BJ (cell line): ENCODE measurements at regions not wholly inside any gene's neighbourhood (a gene's known extent, or its start where the extent isn't known, plus 50 kb on each side); places are given as distances from the start of the nearest gene placed in this dataset.

ENCODE experiments used
- CTCF ChIA-PET: fragments of 350-600 bp; formaldehyde crosslinking; extraction: SDS; loops from one replicate; lab custom pipeline; 2021; ENCODE audit warnings: antibody characterized with exemption, inconsistent platforms; lab: Yijun Ruan, JAX
- POLR2A ChIA-PET: fragments of 300-600 bp; sonication (Branson Sonifier 250); formaldehyde crosslinking; extraction: SDS; loops from one replicate; lab custom pipeline; 2021; ENCODE audit warnings: antibody characterized with exemption; lab: Charles Lee
- DNase-seq: peaks from one replicate; pipeline ENCODE4 v3.0.0-alpha.2; 2011; ENCODE audit warnings: low read depth
- H3K27me3 ChIP-seq: 2 replicates; pipeline ENCODE4 v1.6.0; 2011; ENCODE audit warnings: low read length; ENCODE audit not compliant: control insufficient read depth, insufficient read depth
- H3K36me3 ChIP-seq: 2 replicates; pipeline ENCODE4 v1.5.1; 2011; ENCODE audit warnings: low read length; ENCODE audit not compliant: control insufficient read depth, insufficient read depth
- H3K4me3 ChIP-seq: 2 replicates; pipeline ENCODE4 v1.5.1; 2011; ENCODE audit warnings: low read depth, mild to moderate bottlenecking, control low read depth, low read length
- CTCF ChIP-seq: IDR thresholded peaks from 2 replicates; pipeline ENCODE4 v1.5.1; 2011; ENCODE audit warnings: low read depth, mild to moderate bottlenecking, control low read depth, inconsistent platforms, low read length, moderate library complexity; ENCODE audit not compliant: insufficient read depth

- H3K27me3 ChIP-seq: no peaks in the 10 kb centered on the region
- H3K4me3 ChIP-seq: no peak overlapping the region
- H3K36me3 ChIP-seq: no peaks in the 10 kb centered on the region
- no peak for TF ChIP-seq CTCF
- CTCF ChIA-PET: no interaction called here
- DNase-seq: no peak
- POLR2A ChIA-PET: no interaction called here
Measured at GRCh38 chr22:35138521-35138920, 72.6 kb downstream of the ISX start.

DNA sequence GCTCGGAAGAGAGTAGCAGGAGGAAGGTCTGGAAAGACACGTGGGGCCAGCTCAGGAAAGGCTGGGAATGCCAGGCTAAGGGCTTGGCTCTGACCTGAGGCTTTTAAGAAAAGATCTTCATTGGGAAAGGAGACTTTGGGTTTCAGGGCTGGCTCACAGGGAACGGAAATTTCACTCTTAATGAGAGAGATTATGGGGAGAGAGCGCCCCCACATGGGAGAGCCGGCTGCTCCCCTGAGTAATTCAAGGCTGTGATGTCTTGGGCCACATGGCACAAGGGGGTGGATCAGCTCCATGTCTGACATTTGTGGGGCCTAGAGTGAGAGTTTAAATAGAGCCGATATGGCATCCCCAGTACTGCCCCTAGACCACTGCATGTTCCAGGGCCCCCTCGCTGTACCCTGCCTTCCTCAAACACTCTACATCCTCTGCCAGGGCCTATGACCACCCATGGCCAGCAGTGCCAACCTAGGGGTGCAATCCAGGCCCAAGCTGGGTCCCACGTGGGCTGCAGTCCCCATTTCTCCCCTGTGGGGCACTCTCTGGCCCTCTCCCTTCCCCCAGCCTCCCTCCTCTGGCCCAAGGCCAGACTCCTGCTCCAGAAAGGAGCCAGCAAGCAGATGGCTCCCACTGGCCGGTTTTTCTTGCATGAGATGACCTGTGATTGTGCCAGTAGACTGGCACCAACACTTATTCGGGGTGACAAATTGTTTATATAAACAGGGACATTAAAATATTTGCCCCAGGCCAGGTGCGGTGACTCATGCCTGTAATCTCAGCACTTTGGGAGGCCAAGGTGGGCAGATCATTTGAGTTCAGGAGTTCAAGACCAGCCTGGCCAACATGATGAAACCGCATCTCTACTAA is 75.2 kb downstream of the ISX start:
- no peak for DNase-seq
- no peaks in the 10 kb centered on the region for H3K27me3 ChIP-seq
- ChIA-PET CTCF (interaction anchor here (1.0 to 2.1 kb wide), 4 partner anchors 9 to 14 kb away, joined by 3 to 8 read pairs (median 3); no protein-coding TSS in a partner anchor), POLR2A (no interaction called here)
- no peak overlapping the region for H3K4me3 ChIP-seq
- TF ChIP-seq CTCF: no peak
- no peaks in the 10 kb centered on the region for H3K36me3 ChIP-seq

DNA sequence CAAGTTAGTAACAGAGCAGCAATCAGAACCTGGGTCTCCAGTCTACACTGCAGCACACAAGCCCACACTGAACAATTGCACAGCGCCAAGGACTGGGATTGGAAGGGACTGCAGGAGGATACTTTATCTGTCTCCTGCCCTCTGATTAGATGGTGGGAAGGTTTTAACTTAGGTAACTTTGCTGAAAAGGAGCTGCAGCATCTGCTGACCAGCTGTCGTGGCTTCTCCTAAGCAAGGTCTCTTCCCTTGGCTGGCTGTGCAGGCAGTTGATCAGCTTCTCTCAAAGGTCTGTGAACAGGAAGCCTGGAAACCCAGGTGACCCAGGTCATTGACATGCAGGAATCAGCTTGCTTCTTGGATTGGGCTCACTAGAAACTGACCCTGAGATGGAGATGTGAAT is 82.4 kb downstream of the ISX start:
- Histone ChIP-seq H3K27me3 (peaks cover 2% of the 10 kb centered on the region; the same call in 1 of the 2 replicates), H3K36me3 (no peaks in the 10 kb centered on the region), H3K4me3 (no peak overlapping the region)
- POLR2A ChIA-PET: no interaction called here
- no peak for DNase-seq
- TF ChIP-seq CTCF: no peak
- CTCF ChIA-PET: interaction anchor here (0.7 to 3.3 kb wide), 4 partner anchors 11 to 1845 kb away, joined by 3 to 25 read pairs (median 4); no protein-coding TSS in a partner anchor

GRCh38 chr22:35148866-35149548 is 83.0 kb downstream of the ISX start:
- no peak for TF ChIP-seq CTCF
- peaks cover 2% of the 10 kb centered on the region; the same call in 1 of the 2 replicates for H3K27me3 ChIP-seq
- ChIA-PET CTCF (interaction anchor here (0.5 to 3.3 kb wide), 7 partner anchors 9 to 1847 kb away, joined by 3 to 25 read pairs (median 3); partner anchors contain the start of gene HMGXB4), POLR2A (no interaction called here)
- DNase-seq: no peak
- H3K4me3 ChIP-seq: no peak overlapping the region
- H3K36me3 ChIP-seq: no peaks in the 10 kb centered on the region
